CD4-positive, alpha-beta T cell (primary cell): ENCODE measurements at regions not wholly inside any gene's neighbourhood (a gene's known extent, or its start where the extent isn't known, plus 50 kb on each side); places are given as distances from the start of the nearest gene placed in this dataset.

ENCODE experiments used
- ATAC-seq: fragments of 200-7000 bp; cut with Tn5 transposase; one replicate; pipeline ENCODE4 v1.10.0; 2022; ENCODE audit warnings: mild to moderate bottlenecking; ENCODE audit not compliant: poor library complexity
- CTCF ChIA-PET: fragments of 350-600 bp; sonication (Branson Sonifier 250); formaldehyde crosslinking; loops from one replicate; lab custom pipeline; 2021; ENCODE audit warnings: antibody characterized with exemption, inconsistent platforms; lab: Charles Lee
- POLR2A ChIA-PET: fragments of 350-600 bp; sonication (Branson Sonifier 250); formaldehyde crosslinking; loops from one replicate; lab custom pipeline; 2021; ENCODE audit warnings: antibody characterized with exemption, inconsistent platforms; lab: Charles Lee
- DNase-seq, 14 experiments: peaks; one replicate each; pipeline ENCODE4 v3.0.0-alpha.2; 2013 to 2020; ENCODE audit warnings: mixed read lengths in 2 of 14
- H3K27ac ChIP-seq, 2 donors: one replicate each; pipeline versions ENCODE4 v1.5.1 to v1.7.0; 2013; ENCODE audit warnings: low read length in 2 of 2, low read depth in 1 of 2, mild to moderate bottlenecking in 1 of 2
- H3K27me3 ChIP-seq, 2 experiments: 1 replicate in 1 of 2; 2 replicates in 1 of 2; pipeline versions ENCODE4 v1.6.1 to v1.7.0; 2013; ENCODE audit warnings: low read length in 2 of 2, control low read depth in 1 of 2, mild to moderate bottlenecking in 1 of 2, moderate library complexity in 1 of 2; ENCODE audit not compliant: insufficient read depth in 2 of 2, control insufficient read depth in 1 of 2
- H3K36me3 ChIP-seq: one replicate; pipeline ENCODE4 v1.6.1; 2013; ENCODE audit warnings: low read length, control low read depth; ENCODE audit not compliant: insufficient read depth
- H3K4me1 ChIP-seq: one replicate; pipeline ENCODE4 v1.6.1; 2013; ENCODE audit warnings: low read length, control low read depth; ENCODE audit not compliant: insufficient read depth
- H3K4me3 ChIP-seq: one replicate; pipeline ENCODE4 v1.5.1; 2013; ENCODE audit warnings: mild to moderate bottlenecking, low read length, moderate library complexity
- H3K9me3 ChIP-seq, 2 experiments: 1 replicate in 1 of 2; 2 replicates in 1 of 2; pipeline versions ENCODE4 v1.6.1 to v1.7.0; 2013; ENCODE audit warnings: low read length in 2 of 2, mild to moderate bottlenecking in 2 of 2, control low read depth in 1 of 2, moderate library complexity in 1 of 2; ENCODE audit not compliant: control insufficient read depth in 1 of 2, insufficient read depth in 1 of 2
- H3K27ac Mint-ChIP-seq: one replicate; pipeline ENCODE4 v1.8.0; 2020; ENCODE audit warnings: mixed read lengths
- H3K27me3 Mint-ChIP-seq: one replicate; pipeline ENCODE4 v1.8.0; 2021; ENCODE audit warnings: mixed read lengths
- H3K36me3 Mint-ChIP-seq: one replicate; pipeline ENCODE4 v1.8.0; 2021; ENCODE audit warnings: low read depth, mixed read lengths
- H3K4me1 Mint-ChIP-seq: one replicate; pipeline ENCODE4 v1.8.0; 2021; ENCODE audit warnings: low read depth, mixed read lengths
- H3K4me3 Mint-ChIP-seq: one replicate; pipeline ENCODE4 v1.8.0; 2020; ENCODE audit warnings: mild to moderate bottlenecking, mixed read lengths
- H3K9me3 Mint-ChIP-seq: one replicate; pipeline ENCODE4 v1.8.0; 2020; ENCODE audit warnings: mixed read lengths
- CTCF ChIP-seq: fragments of 200-600 bp; IDR thresholded peaks from one replicate; pipeline ENCODE4 v1.8.0; 2022; ENCODE audit warnings: antibody characterized with exemption, mild to moderate bottlenecking
- intact Hi-C, 2 experiments: fragments of 100-400 bp; cut with DNase I in 1 of 2; cut with micrococcal nuclease in 1 of 2; formaldehyde crosslinking; loops; one replicate each; pipeline versions ENCODE4 v1.15.1 to v1.9.0; 2023 to 2025; cut with DNase I, micrococcal nuclease

GRCh38 chr1:170853867-170854266 is 81.5 kb upstream of the MROH9 start:
- H3K4me3 ChIP-seq = no peak overlapping the region
- no peaks in the 10 kb centered on the region for H3K4me1 Mint-ChIP-seq
- H3K27ac ChIP-seq = no peak overlapping the region
- TF ChIP-seq CTCF = no peak
- POLR2A ChIA-PET = no interaction called here
- CTCF ChIA-PET = no interaction called here
- no peaks in the 10 kb centered on the region for H3K27me3 ChIP-seq
- no peaks in the 10 kb centered on the region for H3K9me3 ChIP-seq
- no peaks in the 10 kb centered on the region for H3K36me3 Mint-ChIP-seq
- H3K27ac Mint-ChIP-seq = no peak overlapping the region
- DNase-seq = no peak
- H3K4me1 ChIP-seq = no peaks in the 10 kb centered on the region
- no peaks in the 10 kb centered on the region for H3K9me3 Mint-ChIP-seq
- ATAC-seq = no peak
- intact Hi-C loops = no loop called here
- H3K27me3 Mint-ChIP-seq = peaks cover 25% of the 10 kb centered on the region
- no peak overlapping the region for H3K4me3 Mint-ChIP-seq
- no peaks in the 10 kb centered on the region for H3K36me3 ChIP-seq

- ChIA-PET CTCF (no interaction called here), POLR2A (no interaction called here)
- Histone ChIP-seq H3K4me3 (no peak overlapping the region), H3K9me3 (no peaks in the 10 kb centered on the region), H3K27me3 (no peaks in the 10 kb centered on the region), H3K27ac (no peak overlapping the region), H3K4me1 (no peaks in the 10 kb centered on the region), H3K36me3 (no peaks in the 10 kb centered on the region)
- Mint-ChIP-seq H3K27ac (no peak overlapping the region), H3K4me3 (no peak overlapping the region), H3K4me1 (no peaks in the 10 kb centered on the region), H3K36me3 (no peaks in the 10 kb centered on the region), H3K9me3 (no peaks in the 10 kb centered on the region), H3K27me3 (peaks cover 25% of the 10 kb centered on the region)
- ATAC-seq = no peak
- intact Hi-C loops = no loop called here
- TF ChIP-seq CTCF = no peak
- no peak for DNase-seq
Measured at GRCh38 chr1:170854677-170855076, 80.7 kb upstream of the MROH9 start.

- Histone ChIP-seq H3K4me1 (no peaks in the 10 kb centered on the region), H3K27ac (no peak overlapping the region), H3K27me3 (no peaks in the 10 kb centered on the region), H3K9me3 (no peaks in the 10 kb centered on the region), H3K4me3 (no peak overlapping the region), H3K36me3 (no peaks in the 10 kb centered on the region)
- ChIA-PET CTCF (no interaction called here), POLR2A (no interaction called here)
- intact Hi-C loops = no loop called here
- Mint-ChIP-seq H3K36me3 (no peaks in the 10 kb centered on the region), H3K4me3 (no peak overlapping the region), H3K9me3 (no peaks in the 10 kb centered on the region), H3K27me3 (peaks cover 14% of the 10 kb centered on the region), H3K4me1 (no peaks in the 10 kb centered on the region), H3K27ac (no peak overlapping the region)
- no peak for TF ChIP-seq CTCF
- ATAC-seq (no peak), DNase-seq (no peak)
Measured at GRCh38 chr1:170856455-170856854, 78.9 kb upstream of the MROH9 start.
